B cell (primary cell): ENCODE measurements at regions not wholly inside any gene's neighbourhood (a gene's known extent, or its start where the extent isn't known, plus 50 kb on each side); places are given as distances from the start of the nearest gene placed in this dataset.

Source experiments
- ATAC-seq: fragments of 200-7000 bp; cut with Tn5 transposase; one replicate; pipeline ENCODE4 v1.10.0; 2021; ENCODE audit warnings: low read depth, mild to moderate bottlenecking, moderate number of reproducible peaks, moderate library complexity
- CTCF ChIA-PET: fragments of 350-600 bp; sonication (Branson Sonifier 250); formaldehyde crosslinking; loops from one replicate; lab custom pipeline; 2021; ENCODE audit warnings: antibody characterized with exemption, inconsistent platforms; lab: Charles Lee
- POLR2A ChIA-PET: fragments of 350-600 bp; sonication (Branson Sonifier 250); formaldehyde crosslinking; loops from one replicate; lab custom pipeline; 2021; ENCODE audit warnings: antibody characterized with exemption; lab: Charles Lee
- DNase-seq: peaks from one replicate; pipeline ENCODE4 v3.0.0; 2013
- H2AFZ ChIP-seq: 2 replicates; pipeline ENCODE4 v1.6.1; 2012; ENCODE audit warnings: mild to moderate bottlenecking, low read depth, low read length; ENCODE audit not compliant: insufficient read depth, poor library complexity, severe bottlenecking
- H3K27ac ChIP-seq, 2 donors: 1 replicate in 1 of 2; 2 replicates in 1 of 2; pipeline ENCODE4 v1.5.1; 2012 to 2013; ENCODE audit warnings: low read length in 2 of 2, mild to moderate bottlenecking in 2 of 2, moderate library complexity in 1 of 2
- H3K27me3 ChIP-seq, 4 experiments: fragments of 200-600 bp in 1 of 4; sonication (generic) in 1 of 4; replicated peaks in 1 of 4; 1 replicate in 2 of 4; 2 replicates in 2 of 4; pipeline versions ENCODE4 v1.6.1 to v1.7.0; 2013 to 2016; ENCODE audit warnings: low read length in 3 of 4, mild to moderate bottlenecking in 2 of 4, mixed read lengths in 1 of 4, moderate library complexity in 1 of 4; ENCODE audit not compliant: insufficient read depth in 4 of 4, control insufficient read depth in 3 of 4; ENCODE audit errors: control extremely low read depth in 1 of 4
- H3K36me3 ChIP-seq, 2 experiments: replicated peaks in 1 of 2; 1 replicate in 1 of 2; 2 replicates in 1 of 2; pipeline versions ENCODE4 v1.6.1 to v1.7.1; 2013; ENCODE audit warnings: low read length in 1 of 2; ENCODE audit not compliant: insufficient read depth in 2 of 2, control insufficient read depth in 1 of 2; ENCODE audit errors: control extremely low read depth in 1 of 2, extremely low read depth in 1 of 2
- H3K4me1 ChIP-seq, 2 donors: fragments of 200-600 bp in 1 of 2; sonication (generic) in 1 of 2; 1 replicate in 1 of 2; 2 replicates in 1 of 2; pipeline versions ENCODE4 v1.5.1 to v1.6.1; 2013 to 2017; ENCODE audit warnings: low read length in 2 of 2; ENCODE audit not compliant: control insufficient read depth in 2 of 2, insufficient read depth in 2 of 2
- H3K4me2 ChIP-seq: replicated peaks from 2 replicates; pipeline ENCODE3; 2012; ENCODE audit warnings: mild to moderate bottlenecking, low read depth, low read length; ENCODE audit not compliant: poor library complexity, severe bottlenecking
- H3K4me3 ChIP-seq, 5 experiments: fragments of 200-600 bp in 1 of 5; sonication (generic) in 1 of 5; 1 replicate in 3 of 5; 2 replicates in 2 of 5; pipeline versions ENCODE4 v1.5.1 to v1.7.0; 2011 to 2016; ENCODE audit warnings: low read length in 4 of 5, mild to moderate bottlenecking in 4 of 5, low read depth in 2 of 5, control low read depth in 1 of 5, moderate library complexity in 1 of 5; ENCODE audit not compliant: insufficient read depth in 1 of 5; ENCODE audit errors: control extremely low read depth in 1 of 5, extremely low read depth in 1 of 5
- H3K79me2 ChIP-seq: fragments of 200-600 bp; sonication (generic); one replicate; pipeline ENCODE4 v1.6.0; 2016; ENCODE audit warnings: low read length; ENCODE audit not compliant: control insufficient read depth, insufficient read depth
- H3K9ac ChIP-seq: fragments of 200-600 bp; sonication (generic); 2 replicates; pipeline ENCODE4 v1.6.1; 2017; ENCODE audit warnings: mild to moderate bottlenecking, low read length, moderate library complexity
- H3K9me3 ChIP-seq, 3 donors: one replicate each; pipeline versions ENCODE4 v1.6.1 to v1.7.1; 2013; ENCODE audit warnings: low read length in 2 of 3; ENCODE audit not compliant: control insufficient read depth in 2 of 3, insufficient read depth in 1 of 3; ENCODE audit errors: control extremely low read depth in 1 of 3
- H4K20me1 ChIP-seq: 2 replicates; pipeline ENCODE4 v1.6.0; 2012; ENCODE audit warnings: mild to moderate bottlenecking, low read length; ENCODE audit not compliant: insufficient read depth, control insufficient read depth, poor library complexity, severe bottlenecking
- H3K27ac Mint-ChIP-seq: one replicate; pipeline ENCODE4 v1.8.0; 2021; ENCODE audit warnings: mixed read lengths
- H3K27me3 Mint-ChIP-seq: one replicate; pipeline ENCODE4 v1.8.0; 2021; ENCODE audit warnings: mixed read lengths
- H3K4me1 Mint-ChIP-seq: one replicate; pipeline ENCODE4 v1.8.0; 2021; ENCODE audit warnings: mixed read lengths
- H3K4me3 Mint-ChIP-seq: one replicate; pipeline ENCODE4 v1.8.0; 2021; ENCODE audit warnings: mixed read lengths
- H3K9me3 Mint-ChIP-seq: one replicate; pipeline ENCODE4 v1.8.0; 2022; ENCODE audit warnings: mixed read lengths; ENCODE audit not compliant: insufficient read depth
- CTCF ChIP-seq: fragments of 200-600 bp; IDR thresholded peaks from one replicate; pipeline ENCODE4 v1.8.0; 2022; ENCODE audit warnings: antibody characterized with exemption, mild to moderate bottlenecking
- EZH2 ChIP-seq: IDR thresholded peaks from 2 replicates; pipeline ENCODE4 v1.6.1; 2012; ENCODE audit warnings: borderline replicate concordance, low read depth, mild to moderate bottlenecking, moderate library complexity, low read length; ENCODE audit not compliant: insufficient read depth, poor library complexity, severe bottlenecking
- WGBS: methylation state at CpG from one replicate; pipeline ENCODE4 v1.1.5; 2013; ENCODE audit warnings: missing lambda C conversion rate; ENCODE audit not compliant: insufficient coverage; 5-methylcytosine and 5-hydroxymethylcytosine counted together
- intact Hi-C: fragments of 100-400 bp; cut with micrococcal nuclease; formaldehyde crosslinking; loops from one replicate; pipeline ENCODE4 v1.10.0; 2022

GRCh38 chr2:40997362-40997761 lies 545.5 kb upstream of the SLC8A1 start:
- no peak for DNase-seq
- no peak overlapping the region for H3K4me3 Mint-ChIP-seq
- ATAC-seq: no peak
- ChIA-PET CTCF (no interaction called here), POLR2A (no interaction called here)
- intact Hi-C loops: no loop called here
- H4K20me1 ChIP-seq: no peaks in the 10 kb centered on the region
- no peak overlapping the region for H3K9ac ChIP-seq
- no peaks in the 10 kb centered on the region for H3K79me2 ChIP-seq
- no peaks in the 10 kb centered on the region for H3K9me3 ChIP-seq
- no peaks in the 10 kb centered on the region for H3K27me3 Mint-ChIP-seq
- no CpG with 5 or more reads among the region's 4 CpGs for WGBS
- no peaks in the 10 kb centered on the region for H3K4me1 Mint-ChIP-seq
- no peaks in the 10 kb centered on the region for H3K27me3 ChIP-seq
- H2AFZ ChIP-seq: no peak overlapping the region
- H3K36me3 ChIP-seq: no peaks in the 10 kb centered on the region
- no peak overlapping the region for H3K4me2 ChIP-seq
- H3K4me1 ChIP-seq: no peaks in the 10 kb centered on the region
- TF ChIP-seq EZH2 (no peak), CTCF (no peak)
- H3K27ac ChIP-seq: no peak overlapping the region
- H3K27ac Mint-ChIP-seq: no peak overlapping the region
- H3K4me3 ChIP-seq: no peak overlapping the region
- H3K9me3 Mint-ChIP-seq: no peaks in the 10 kb centered on the region

GRCh38 chr2:41000374-41000773 lies 548.5 kb upstream of the SLC8A1 start:
- Mint-ChIP-seq H3K4me3 (no peak overlapping the region), H3K27ac (no peak overlapping the region), H3K27me3 (no peaks in the 10 kb centered on the region), H3K4me1 (no peaks in the 10 kb centered on the region), H3K9me3 (no peaks in the 10 kb centered on the region)
- Histone ChIP-seq H3K4me3 (no peak overlapping the region), H3K36me3 (no peaks in the 10 kb centered on the region), H3K27me3 (no peaks in the 10 kb centered on the region), H3K9ac (no peak overlapping the region), H3K27ac (no peak overlapping the region), H3K4me2 (no peak overlapping the region), H3K9me3 (no peaks in the 10 kb centered on the region), H3K79me2 (no peaks in the 10 kb centered on the region), H3K4me1 (no peaks in the 10 kb centered on the region), H2AFZ (no peak overlapping the region), H4K20me1 (no peaks in the 10 kb centered on the region)
- POLR2A ChIA-PET: no interaction called here
- ATAC-seq: no peak
- no peak for TF ChIP-seq EZH2
- TF ChIP-seq CTCF: no peak
- DNase-seq: no peak
- intact Hi-C loops: no loop called here
- CTCF ChIA-PET: no interaction called here
- WGBS: no CpG with 5 or more reads among the region's 1 CpG
